GM23338 (cell line): ENCODE measurements at regions not wholly inside any gene's neighbourhood (a gene's known extent, or its start where the extent isn't known, plus 50 kb on each side); places are given as distances from the start of the nearest gene placed in this dataset.

Experiments
- ATAC-seq: fragments of 200-7000 bp; cut with Tn5 transposase; 3 replicates; pipeline ENCODE4 v1.9.1; 2020
- DNase-seq: peaks from one replicate; pipeline ENCODE4 v3.0.0-alpha.2; 2015; ENCODE audit warnings: low spot score
- H2AFZ ChIP-seq: fragments of 200-600 bp; sonication (generic); 2 replicates; pipeline ENCODE4 v1.8.0; 2016; ENCODE audit warnings: antibody characterized with exemption, mild to moderate bottlenecking, moderate library complexity
- H3F3A ChIP-seq: fragments of 200-600 bp; sonication (generic); replicated peaks from 2 replicates; pipeline ENCODE4 v1.8.0; 2017; ENCODE audit warnings: antibody characterized with exemption, mixed run types, low read depth
- H3K27ac ChIP-seq: fragments of 200-600 bp; sonication (generic); 2 replicates; pipeline ENCODE4 v1.6.1; 2016; ENCODE audit warnings: low read depth
- H3K27me3 ChIP-seq: fragments of 200-600 bp; sonication (generic); 2 replicates; pipeline ENCODE4 v1.8.0; 2016; ENCODE audit warnings: mild to moderate bottlenecking, mixed run types, moderate library complexity; ENCODE audit not compliant: insufficient read depth
- H3K36me3 ChIP-seq: fragments of 200-600 bp; sonication (generic); 2 replicates; pipeline ENCODE4 v1.8.0; 2016; ENCODE audit warnings: mild to moderate bottlenecking; ENCODE audit not compliant: insufficient read depth
- H3K4me1 ChIP-seq: fragments of 200-600 bp; sonication (generic); 2 replicates; pipeline ENCODE4 v1.8.0; 2016; ENCODE audit warnings: mild to moderate bottlenecking, moderate library complexity; ENCODE audit not compliant: insufficient read depth
- H3K4me2 ChIP-seq: fragments of 200-600 bp; sonication (generic); 2 replicates; pipeline ENCODE4 v1.7.1; 2017; ENCODE audit warnings: mixed run types
- H3K4me3 ChIP-seq: fragments of 200-600 bp; sonication (generic); 2 replicates; pipeline ENCODE4 v1.6.1; 2016; ENCODE audit warnings: mixed run types
- H3K79me2 ChIP-seq: fragments of 200-600 bp; sonication (generic); replicated peaks from 2 replicates; pipeline ENCODE4 v1.8.0; 2017; ENCODE audit warnings: mild to moderate bottlenecking; ENCODE audit not compliant: insufficient read depth
- H3K9me2 ChIP-seq: fragments of 200-600 bp; sonication (generic); 2 replicates; pipeline ENCODE4 v1.8.0; 2017; ENCODE audit not compliant: insufficient read depth
- H4K20me1 ChIP-seq: fragments of 200-600 bp; sonication (generic); replicated peaks from 2 replicates; pipeline ENCODE4 v1.8.0; 2017; ENCODE audit warnings: mild to moderate bottlenecking; ENCODE audit not compliant: insufficient read depth
- H3K27ac Mint-ChIP-seq: 2 replicates; pipeline ENCODE4 v1.8.0; 2020; ENCODE audit warnings: inconsistent platforms, mild to moderate bottlenecking, moderate library complexity, mixed read lengths
- H3K27me3 Mint-ChIP-seq: 3 replicates; pipeline ENCODE4 v1.8.0; 2022; ENCODE audit warnings: low read depth, mild to moderate bottlenecking, moderate library complexity, mixed read lengths, inconsistent platforms; ENCODE audit not compliant: insufficient read depth, poor library complexity
- H3K36me3 Mint-ChIP-seq: 3 replicates; pipeline ENCODE4 v1.8.0; 2021; ENCODE audit warnings: low read depth, mild to moderate bottlenecking, inconsistent platforms, moderate library complexity, mixed read lengths
- H3K4me1 Mint-ChIP-seq: 3 replicates; pipeline ENCODE4 v1.8.0; 2020; ENCODE audit warnings: mild to moderate bottlenecking, inconsistent platforms, mixed read lengths
- H3K4me3 Mint-ChIP-seq: 3 replicates; pipeline ENCODE4 v1.8.0; 2021; ENCODE audit warnings: moderate library complexity, mild to moderate bottlenecking, inconsistent platforms, mixed read lengths
- H3K9me3 Mint-ChIP-seq: 3 replicates; pipeline ENCODE4 v1.8.0; 2020; ENCODE audit warnings: moderate library complexity, mild to moderate bottlenecking, inconsistent platforms, mixed read lengths
- CREB1 ChIP-seq: fragments of 250-450 bp; sonication (Bioruptor Pico); IDR thresholded peaks from 2 replicates; pipeline ENCODE4 v1.5.0; 2020; ENCODE audit warnings: low read depth, mild to moderate bottlenecking, moderate library complexity
- CTCF ChIP-seq, 2 experiments: fragments of 200-600 bp in 1 of 2; sonication (generic) in 1 of 2; conservative IDR thresholded peaks; 2 replicates each; pipeline versions ENCODE4 v1.5.1 to v1.6.1; 2016 to 2017; ENCODE audit warnings: antibody characterized with exemption in 2 of 2, low read depth in 2 of 2, mild to moderate bottlenecking in 2 of 2, moderate library complexity in 1 of 2
- ETS1 ChIP-seq: IDR thresholded peaks from 2 replicates; pipeline ENCODE4 v1.6.1; 2016; ENCODE audit warnings: antibody characterized with exemption
- EZH2 ChIP-seq: fragments of 200-600 bp; sonication (generic); IDR thresholded peaks from one replicate; pipeline ENCODE4 v1.8.0; 2017; ENCODE audit warnings: antibody characterized with exemption, mild to moderate bottlenecking, low read depth; ENCODE audit not compliant: unreplicated experiment
- JUNB ChIP-seq: IDR thresholded peaks from one replicate; pipeline ENCODE4 v1.6.1; 2016; ENCODE audit warnings: antibody characterized with exemption; ENCODE audit not compliant: unreplicated experiment
- POLR2AphosphoS5 ChIP-seq: IDR thresholded peaks from 2 replicates; pipeline ENCODE4 v1.6.1; 2016; ENCODE audit warnings: antibody characterized with exemption, low read depth
- STAT1 ChIP-seq: IDR thresholded peaks from one replicate; pipeline ENCODE4 v1.6.1; 2016; ENCODE audit warnings: antibody characterized with exemption; ENCODE audit not compliant: unreplicated experiment
- ZNF114 ChIP-seq: fragments of 250-450 bp; sonication (Bioruptor Pico); IDR thresholded peaks from 2 replicates; pipeline ENCODE4 v1.5.0; 2020; ENCODE audit warnings: mild to moderate bottlenecking, moderate library complexity
- ZNF462 ChIP-seq: fragments of 250-450 bp; sonication (Bioruptor Pico); IDR thresholded peaks from 2 replicates; pipeline ENCODE4 v1.5.0; 2020; ENCODE audit warnings: mild to moderate bottlenecking, moderate library complexity

GRCh38 chr2:137813176-137813575 is 151.1 kb upstream of the HNMT start (continued):
- TF ChIP-seq CTCF (conservative IDR thresholded peaks at IDR 0.05; ENCODE audit: low read depth in 2 of 2) (no peak), CREB1 (CRISPR knock-in tag) (no peak)

- Histone ChIP-seq H3K79me2 (no peaks in the 10 kb centered on the region), H3K4me3 (no peak overlapping the region), H4K20me1 (no peaks in the 10 kb centered on the region), H3K4me2 (no peak overlapping the region), H3K36me3 (no peaks in the 10 kb centered on the region), H3K4me1 (no peaks in the 10 kb centered on the region), H3K27me3 (no peaks in the 10 kb centered on the region), H3K27ac (no peak overlapping the region), H3F3A (no peaks in the 10 kb centered on the region), H3K9me2 (no peaks in the 10 kb centered on the region), H2AFZ (no peak overlapping the region)
- TF ChIP-seq EZH2 (no peak), ETS1 (no peak), ZNF114 (no peak), STAT1 (no peak), CREB1 (CRISPR knock-in tag) (no peak), CTCF (conservative IDR thresholded peaks at IDR 0.05; ENCODE audit: low read depth in 2 of 2) (no peak), ZNF462 (CRISPR knock-in tag) (no peak), POLR2AphosphoS5 (no peak), JUNB (no peak)
- Mint-ChIP-seq H3K27me3 (no peaks in the 10 kb centered on the region), H3K4me1 (no peaks in the 10 kb centered on the region), H3K4me3 (no peak overlapping the region), H3K36me3 (no peaks in the 10 kb centered on the region), H3K9me3 (no peaks in the 10 kb centered on the region), H3K27ac (no peak overlapping the region)
- DNase-seq = no peak
- ATAC-seq = no peak
These were observed 147.2 kb upstream of the HNMT start for GRCh38 chr2:137817058-137817457.
